Spleen (tissue), 7 donors: ENCODE measurements at regions not wholly inside any gene's neighbourhood (a gene's known extent, or its start where the extent isn't known, plus 50 kb on each side); places are given as distances from the start of the nearest gene placed in this dataset.

Experiments used
- CTCF ChIP-seq, 11 experiments: fragments of 200-600 bp in 7 of 11; fragments of 450-650 bp in 4 of 11; sonication (generic) in 4 of 11; IDR thresholded peaks in 8 of 11; conservative IDR thresholded peaks in 3 of 11; 1 replicate in 7 of 11; 2 replicates in 4 of 11; pipeline versions ENCODE4 v1.4.0 to v1.8.0; 2016 to 2021; ENCODE audit warnings: antibody characterized with exemption in 11 of 11, inconsistent platforms in 4 of 11, mild to moderate bottlenecking in 1 of 11
- POLR2A ChIP-seq, 3 donors: fragments of 450-650 bp; IDR thresholded peaks; one replicate each; pipeline ENCODE4 v1.5.1; 2017; ENCODE audit warnings: antibody characterized with exemption in 3 of 3, mild to moderate bottlenecking in 1 of 3
- donor health status: DM: no; HTN: no; CAD: no; lungs with moderate emphysema.
- donor health status: DM: no; HTN: no; CAD: no.
- donor health status: DM: no; HTN: no; CAD: no.

- no peak for TF ChIP-seq POLR2A (IDR thresholded peaks at IDR 0.05)
- no peak for TF ChIP-seq CTCF (IDR thresholded peaks at IDR 0.05 in 8 of 11, conservative IDR thresholded peaks at IDR 0.05 in 3 of 11)
These were observed 715.6 kb downstream of the QKI start for GRCh38 chr6:164130151-164130550.
